NCI-H1930 (cell line): ENCODE measurements at regions not wholly inside any gene's neighbourhood (a gene's known extent, or its start where the extent isn't known, plus 50 kb on each side); places are given as distances from the start of the nearest gene placed in this dataset.

Source experiments
- DNase-seq, 2 experiments: peaks; one replicate each; lab custom pipeline; 2025; lab: John Stamatoyannopoulos, UW

- DNase-seq = no peak
These were observed 203.5 kb upstream of the IER5L start for GRCh38 chr9:129381481-129381957.

DNA sequence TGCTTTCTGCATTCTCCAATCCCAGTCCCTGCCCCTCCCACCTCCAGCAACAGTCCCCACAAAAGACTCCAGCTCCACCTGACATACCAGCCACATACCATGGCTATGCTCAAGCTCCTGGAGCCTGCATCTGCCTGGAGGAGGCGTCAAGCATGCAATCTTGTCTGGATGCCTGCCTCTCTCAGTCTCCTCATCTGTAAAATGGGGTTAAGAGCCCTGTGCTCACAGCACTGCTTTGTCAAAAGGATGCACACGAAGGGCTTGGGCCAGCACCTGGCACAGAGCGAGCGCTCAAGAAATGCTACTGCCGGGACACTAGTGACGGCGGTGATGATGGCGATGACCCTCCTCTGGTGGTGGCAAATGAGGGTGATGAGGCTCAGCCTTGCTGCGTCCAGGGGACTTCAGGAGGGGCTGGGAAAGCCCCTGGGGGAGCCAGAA, 202.9 kb upstream of the IER5L start:
- DNase-seq = no peak

GRCh38 chr9:129379886-129380285, 201.8 kb upstream of the IER5L start:
- DNase-seq = no peak

DNA sequence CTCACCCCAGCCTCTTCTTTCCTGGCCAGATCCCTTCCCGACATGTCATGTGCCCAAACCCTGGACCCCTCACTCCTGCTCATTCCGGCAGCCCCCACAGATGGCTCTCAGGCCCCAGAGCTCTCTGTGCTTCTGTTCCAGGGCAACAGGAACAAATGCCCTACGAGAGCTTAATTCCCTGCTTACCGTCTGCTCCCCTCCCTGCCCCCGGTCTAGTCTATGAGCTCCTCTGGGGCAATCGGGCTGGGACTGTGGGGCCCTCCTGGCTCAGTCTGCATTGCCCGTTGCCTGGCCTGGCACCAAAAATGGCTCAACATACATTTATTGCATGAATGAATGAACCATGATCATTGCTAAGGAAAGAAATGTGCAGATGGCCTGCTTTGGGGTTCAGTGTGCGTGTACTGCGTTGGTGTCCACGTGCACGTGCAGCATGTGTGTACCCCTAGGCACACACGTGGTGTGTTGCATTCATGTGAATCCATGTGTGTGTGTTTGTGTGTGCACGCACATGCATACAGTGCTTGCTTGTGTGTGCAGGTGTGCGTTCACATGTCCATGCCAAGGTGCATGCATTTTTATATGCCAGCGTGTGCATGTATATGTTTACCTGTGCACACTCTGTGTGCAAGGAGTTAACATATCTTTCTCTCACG, 201.2 kb upstream of the IER5L start:
- DNase-seq = no peak

DNA sequence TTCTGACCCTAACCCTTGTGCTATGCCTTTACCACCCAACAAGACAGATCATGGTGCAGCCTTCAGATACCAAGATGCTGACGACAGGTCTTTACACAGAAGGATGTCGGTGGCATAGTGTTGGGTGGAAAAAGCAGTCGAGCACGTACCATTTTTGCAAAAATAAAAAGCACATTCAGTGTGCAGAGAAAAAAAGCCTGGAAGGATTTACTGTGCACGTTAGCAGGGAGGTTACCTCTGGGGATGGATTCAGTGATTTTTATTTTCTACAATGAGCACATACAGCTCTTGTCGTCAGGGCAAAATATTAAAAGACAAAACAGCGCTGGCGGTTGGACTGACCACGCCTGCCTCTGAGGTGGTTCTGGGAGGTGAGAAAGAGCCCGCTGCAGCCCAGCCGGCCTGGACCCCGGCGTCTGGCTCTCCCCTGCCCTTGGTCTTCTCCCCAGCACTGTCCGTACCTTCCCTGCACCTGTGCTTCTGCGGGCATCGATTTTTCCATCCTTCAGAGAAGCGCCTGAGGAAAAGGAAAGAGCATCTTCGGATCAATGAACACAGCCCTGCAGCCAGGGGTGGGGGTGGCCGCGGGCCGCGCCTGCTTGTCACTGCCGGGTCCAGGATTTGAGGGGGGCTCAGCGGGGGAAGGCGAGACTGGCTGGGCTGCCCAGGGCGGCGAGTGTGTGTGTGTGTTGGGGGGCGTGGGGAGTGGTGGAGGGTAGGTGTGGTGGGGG, 200.0 kb upstream of the IER5L start:
- no peak for DNase-seq

GRCh38 chr9:129377181-129377580, 199.1 kb upstream of the IER5L start:
- DNase-seq = no peak

DNA sequence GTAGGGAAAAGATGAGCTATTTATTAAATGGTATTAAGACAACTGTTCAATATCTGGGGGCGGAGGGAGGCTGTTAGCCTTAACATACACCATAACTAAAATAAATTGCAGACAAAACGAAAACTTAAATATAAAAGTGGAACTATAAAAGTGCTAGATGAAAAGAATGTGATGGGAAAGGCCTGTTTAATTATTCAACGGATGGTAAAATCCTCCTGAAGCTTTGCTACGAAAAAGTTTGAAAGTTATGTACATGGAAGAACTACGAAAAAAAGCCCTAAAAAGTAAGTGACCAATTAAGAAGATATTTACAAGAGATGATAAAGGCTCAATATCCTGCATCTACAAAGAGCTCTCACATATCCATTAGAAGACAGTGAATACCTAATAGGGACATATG, 197.8 kb upstream of the IER5L start:
- DNase-seq = no peak

DNA sequence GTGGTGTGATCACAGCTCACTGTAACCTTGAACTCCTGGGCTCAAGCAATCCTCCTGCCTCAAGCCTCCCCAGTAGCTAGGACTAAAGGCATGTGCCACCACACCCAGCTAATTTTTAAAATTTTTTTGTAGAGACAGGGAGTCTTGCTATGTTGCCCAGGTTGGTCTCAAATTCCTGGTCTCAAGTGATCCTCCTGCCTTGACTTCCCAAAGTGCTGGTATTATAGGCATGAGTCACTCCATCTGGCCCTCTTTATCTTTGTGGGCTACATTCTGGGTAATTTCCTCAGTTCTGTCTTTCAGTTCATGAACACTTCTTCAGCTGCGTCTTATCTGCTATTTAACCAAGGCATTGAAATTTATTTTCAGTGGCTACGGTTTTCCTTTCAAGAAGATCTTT, 196.6 kb upstream of the IER5L start:
- DNase-seq = no peak

GRCh38 chr9:129374231-129374630, 196.2 kb upstream of the IER5L start:
- DNase-seq = no peak

DNA sequence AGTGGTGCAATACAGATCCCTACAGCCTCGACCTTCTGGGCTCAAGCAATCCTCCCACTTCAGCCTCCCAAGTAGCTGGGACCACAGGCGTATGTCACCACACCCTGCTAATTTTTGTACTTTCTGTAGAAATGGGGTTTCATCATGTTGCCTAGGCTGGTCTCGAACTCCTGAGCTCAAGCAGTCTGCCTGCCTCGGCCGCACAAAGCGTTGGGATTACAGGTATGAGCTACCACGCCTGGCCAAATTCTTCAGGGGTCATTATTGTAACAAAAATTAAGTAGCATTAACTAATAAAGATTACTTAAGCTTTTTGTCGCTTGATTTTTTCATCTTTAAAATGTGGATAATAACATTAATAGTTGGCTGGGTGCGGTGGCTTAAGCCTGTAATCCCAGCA, 195.3 kb upstream of the IER5L start:
- no peak for DNase-seq

GRCh38 chr9:129370770-129371169, 192.7 kb upstream of the IER5L start:
- no peak for DNase-seq

GRCh38 chr9:129368444-129368978, 190.4 kb upstream of the IER5L start:
- DNase-seq = no peak

DNA sequence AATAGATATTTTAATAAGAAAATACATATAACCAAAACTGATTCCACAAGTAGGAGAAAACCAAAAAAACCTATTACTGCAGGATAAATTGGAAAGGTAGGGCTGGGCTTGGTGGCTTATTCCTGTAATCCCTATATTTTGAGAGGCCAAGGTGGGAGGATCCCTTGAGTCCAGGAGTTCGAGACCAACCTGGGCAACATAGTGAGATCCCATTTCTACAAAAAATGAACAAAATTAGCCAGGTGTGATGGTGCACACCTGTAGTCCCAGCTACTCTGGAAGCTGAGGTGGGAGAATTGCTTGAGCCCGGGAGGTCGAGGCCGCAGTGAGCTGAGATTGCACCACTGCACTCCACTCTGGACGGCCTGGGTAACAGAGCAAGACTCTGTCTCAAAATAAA, 189.2 kb upstream of the IER5L start:
- no peak for DNase-seq

DNA sequence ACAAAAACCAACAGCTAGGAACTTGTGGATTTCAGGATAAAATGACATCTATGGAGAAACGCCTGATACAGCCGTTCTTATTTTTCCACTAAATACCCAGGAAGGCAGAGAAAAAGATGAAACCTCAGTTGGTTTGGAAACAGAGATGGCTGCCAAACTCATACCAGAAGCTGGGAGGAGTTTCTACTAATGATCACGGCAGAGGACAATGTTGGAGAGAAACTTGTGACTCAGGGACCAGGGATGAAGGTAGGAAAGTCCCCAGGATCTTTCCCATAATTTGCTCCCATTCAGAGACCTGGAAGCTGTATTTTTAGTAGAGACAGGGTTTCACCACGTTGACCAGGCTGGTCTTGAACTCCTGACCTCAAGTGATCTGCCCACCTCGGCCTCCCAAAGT, 187.1 kb upstream of the IER5L start:
- no peak for DNase-seq

DNA sequence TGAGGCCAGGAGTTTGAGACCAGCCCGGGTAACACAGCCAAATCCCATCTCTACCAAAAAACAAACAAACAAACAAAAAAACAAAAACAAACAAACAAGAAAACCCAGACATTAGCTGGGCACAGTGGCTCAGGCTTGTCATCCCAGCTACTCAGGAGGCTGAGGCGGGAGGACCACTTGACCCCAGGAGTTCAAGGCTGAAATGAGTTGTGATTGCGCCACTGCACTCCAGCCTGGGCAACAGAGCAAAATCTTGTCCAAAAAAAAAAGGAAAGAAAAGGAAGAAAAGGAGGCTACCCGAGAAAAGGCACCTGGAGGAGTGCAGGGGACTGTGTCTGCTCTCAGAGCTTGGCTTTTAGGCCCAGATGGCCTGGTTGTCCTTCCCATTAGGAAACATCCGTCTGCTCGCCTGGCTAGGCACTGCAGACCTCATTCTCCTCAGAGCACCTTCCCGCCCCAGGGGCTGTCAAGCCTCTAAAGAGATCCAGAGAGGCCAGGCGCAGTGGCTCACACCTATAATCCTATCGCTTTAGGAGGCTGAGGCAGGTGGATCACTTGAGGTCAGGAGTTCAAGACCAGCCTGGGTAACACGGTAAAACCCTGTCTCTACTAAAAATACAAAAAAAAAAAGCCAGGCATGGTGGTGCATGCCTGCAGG, 185.3 kb upstream of the IER5L start:
- no peak for DNase-seq

DNA sequence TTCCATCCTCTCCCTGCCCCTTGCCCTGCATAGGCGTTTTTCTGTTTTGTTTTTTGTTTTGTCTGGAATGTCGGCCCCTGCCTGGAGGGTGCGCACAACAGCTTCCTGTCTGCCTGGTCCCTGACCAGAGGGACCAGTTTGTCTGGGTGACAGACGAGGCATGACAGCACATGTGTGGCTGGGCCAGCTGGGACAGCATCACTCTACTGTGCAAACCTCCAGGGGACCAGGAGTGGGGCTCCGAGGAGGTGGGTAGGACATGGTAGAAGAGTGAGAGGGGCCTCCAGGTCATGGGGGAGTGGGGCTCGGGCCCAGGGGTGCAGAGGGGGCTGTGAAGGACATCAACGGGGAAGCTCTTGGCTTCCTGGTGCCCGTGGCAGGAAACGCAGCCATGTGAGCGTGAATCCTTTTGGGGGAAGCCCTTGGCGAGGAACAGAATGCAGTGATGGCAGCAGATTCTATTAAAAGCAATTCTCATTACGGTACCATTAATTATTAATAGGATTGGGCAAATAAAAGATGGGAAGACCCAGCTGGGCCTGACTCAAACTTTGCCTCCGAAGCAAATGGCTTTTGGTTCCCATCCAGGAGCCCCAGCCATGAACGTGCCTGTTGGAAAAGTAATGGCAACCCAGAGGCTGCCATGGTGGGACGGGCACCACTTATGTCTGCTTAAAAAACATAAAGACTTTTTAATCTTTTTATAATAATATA, 184.4 kb upstream of the IER5L start:
- DNase-seq = no peak

GRCh38 chr9:129361196-129361595, 183.1 kb upstream of the IER5L start:
- DNase-seq = no peak

DNA sequence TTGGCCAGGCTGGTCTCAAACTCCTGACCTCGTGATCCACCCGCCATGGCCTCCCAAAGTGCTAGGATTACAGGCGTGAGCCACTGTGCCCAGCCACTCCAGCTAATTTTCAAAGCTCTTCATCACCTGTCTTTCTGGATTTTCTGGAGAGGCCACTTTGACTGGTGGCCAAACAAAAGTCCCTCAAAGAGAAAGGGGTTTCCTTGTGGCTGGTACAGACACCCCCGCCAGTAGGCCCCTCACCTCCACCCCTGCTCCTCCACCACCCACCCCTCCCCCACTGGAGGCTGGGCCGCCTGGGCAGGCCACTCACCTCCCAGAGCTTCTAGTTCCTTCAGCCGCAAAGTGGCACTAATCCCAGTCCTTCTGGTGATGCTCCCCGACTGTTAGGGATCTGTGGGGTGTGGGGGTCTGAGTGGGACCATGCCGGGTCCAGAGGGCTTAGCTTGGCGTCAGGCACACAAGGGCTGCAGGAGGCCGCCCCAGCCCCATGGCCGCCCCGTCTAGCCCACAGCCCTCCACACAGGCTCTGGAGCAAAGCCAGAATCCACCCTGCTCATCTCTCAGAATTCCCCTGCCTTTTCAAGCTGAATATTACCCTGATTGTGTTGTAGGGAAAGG, 182.0 kb upstream of the IER5L start:
- DNase-seq = no peak

- no peak for DNase-seq
These were observed 181.2 kb upstream of the IER5L start for GRCh38 chr9:129359162-129359811.

GRCh38 chr9:129358621-129359154, 180.6 kb upstream of the IER5L start:
- DNase-seq = no peak

- no peak for DNase-seq
These were observed 179.7 kb upstream of the IER5L start for GRCh38 chr9:129357773-129358245.
